Stimulated activated effector memory CD8-positive, alpha-beta T cell treated with anti-CD3 and anti-CD28 coated beads, Interleukin-12 subunit alpha, Interleukin-12 subunit beta, amount 100 ng/mL, for 72 hours (primary cell): ENCODE measurements at regions not wholly inside any gene's neighbourhood (a gene's known extent, or its start where the extent isn't known, plus 50 kb on each side); places are given as distances from the start of the nearest gene placed in this dataset.

Experiments
- ATAC-seq: fragments of 150-1000 bp; cut with Tn5 transposase; 2 replicates; pipeline ENCODE4 v1.10.0; 2021
- DNase-seq, 2 donors: peaks; one replicate each; pipeline ENCODE4 v3.0.0; 2021 to 2022; ENCODE audit warnings: low spot score in 2 of 2
- H3K27ac Mint-ChIP-seq: one replicate; pipeline ENCODE4 v1.8.0; 2022; ENCODE audit warnings: mild to moderate bottlenecking, mixed read lengths
- H3K36me3 Mint-ChIP-seq: one replicate; pipeline ENCODE4 v1.8.0; 2022; ENCODE audit warnings: mild to moderate bottlenecking, mixed read lengths
- H3K4me1 Mint-ChIP-seq: one replicate; pipeline ENCODE4 v1.8.0; 2022; ENCODE audit warnings: mixed read lengths
- H3K4me3 Mint-ChIP-seq: one replicate; pipeline ENCODE4 v1.8.0; 2022; ENCODE audit warnings: mild to moderate bottlenecking, mixed read lengths
- H3K9me3 Mint-ChIP-seq: one replicate; pipeline ENCODE4 v1.8.0; 2022; ENCODE audit warnings: mixed read lengths

DNA sequence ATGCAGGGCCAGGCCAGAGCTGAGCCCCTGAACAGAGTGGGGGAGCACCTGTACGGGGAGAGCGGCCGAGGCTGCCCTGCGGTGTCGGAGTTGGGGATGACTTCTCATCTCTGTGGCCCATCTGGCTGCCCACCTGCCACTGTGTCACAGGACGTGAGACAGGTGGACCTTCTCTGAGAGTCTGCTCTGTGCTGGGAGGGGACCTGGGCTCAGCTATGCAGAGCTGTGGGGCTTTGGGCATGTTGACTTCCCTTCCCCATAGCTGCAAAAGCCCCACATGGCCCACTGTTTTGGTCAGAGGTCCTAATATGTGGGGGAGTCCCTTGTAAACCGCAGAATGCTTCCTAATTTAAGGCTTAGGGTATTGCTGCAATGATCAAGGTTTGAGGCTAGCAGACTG is 68.0 kb upstream of the TRPM1 start:
- ATAC-seq (no peak), DNase-seq (no peak)
- peaks cover 37% of the 10 kb centered on the region for H3K4me1 Mint-ChIP-seq
- H3K36me3 Mint-ChIP-seq = no peaks in the 10 kb centered on the region
- no peak overlapping the region for H3K27ac Mint-ChIP-seq
- H3K9me3 Mint-ChIP-seq = no peaks in the 10 kb centered on the region
- H3K4me3 Mint-ChIP-seq = no peak overlapping the region

DNA sequence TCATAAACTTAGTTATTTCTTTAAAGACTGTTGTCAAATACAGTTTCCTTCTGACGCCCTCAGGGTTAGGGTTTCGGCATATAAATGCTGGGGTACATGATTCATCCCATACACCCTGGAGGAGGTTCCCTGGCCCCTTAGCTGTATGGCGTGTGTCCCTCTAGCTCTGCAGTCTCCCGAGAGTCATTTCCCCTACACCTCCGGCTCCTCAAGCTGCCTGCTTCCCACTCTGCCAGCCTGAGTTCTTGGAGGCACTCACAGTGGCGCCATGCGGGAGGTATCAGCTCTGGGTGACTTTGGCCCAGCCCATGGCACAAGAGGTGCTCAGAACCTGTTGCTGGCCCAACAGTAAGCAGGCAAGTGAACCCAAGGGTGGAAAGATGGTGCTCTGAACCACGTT is 70.2 kb upstream of the TRPM1 start:
- ATAC-seq (no peak), DNase-seq (no peak)
- Mint-ChIP-seq H3K4me1 (peaks cover 35% of the 10 kb centered on the region), H3K36me3 (no peaks in the 10 kb centered on the region), H3K9me3 (no peaks in the 10 kb centered on the region), H3K27ac (no peak overlapping the region), H3K4me3 (no peak overlapping the region)

DNA sequence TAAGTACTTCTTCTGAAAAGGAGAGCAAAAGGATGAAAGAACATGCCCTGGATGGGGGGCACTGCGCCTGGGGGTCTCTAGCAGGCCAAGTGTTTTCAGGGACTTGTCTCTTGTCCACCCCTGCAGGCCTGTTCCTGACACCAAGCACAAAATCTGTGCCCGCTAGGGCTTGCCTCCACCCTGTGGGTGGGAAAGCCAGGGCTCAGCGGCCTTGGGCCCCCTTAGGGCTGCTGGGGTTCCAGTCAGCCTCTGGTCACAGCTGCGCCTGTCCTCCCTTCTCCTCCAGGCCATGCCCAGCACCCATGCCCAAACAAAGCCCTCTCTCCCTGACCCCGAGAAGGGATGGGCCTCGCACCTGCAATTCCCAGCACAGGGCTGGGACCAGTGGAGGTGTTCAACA is 71.1 kb upstream of the TRPM1 start:
- DNase-seq (no peak), ATAC-seq (no peak)
- H3K9me3 Mint-ChIP-seq = no peaks in the 10 kb centered on the region
- no peak overlapping the region for H3K4me3 Mint-ChIP-seq
- peak overlapping the region; percentile 68 for H3K27ac Mint-ChIP-seq
- H3K36me3 Mint-ChIP-seq = no peaks in the 10 kb centered on the region
- peaks cover 32% of the 10 kb centered on the region for H3K4me1 Mint-ChIP-seq

DNA sequence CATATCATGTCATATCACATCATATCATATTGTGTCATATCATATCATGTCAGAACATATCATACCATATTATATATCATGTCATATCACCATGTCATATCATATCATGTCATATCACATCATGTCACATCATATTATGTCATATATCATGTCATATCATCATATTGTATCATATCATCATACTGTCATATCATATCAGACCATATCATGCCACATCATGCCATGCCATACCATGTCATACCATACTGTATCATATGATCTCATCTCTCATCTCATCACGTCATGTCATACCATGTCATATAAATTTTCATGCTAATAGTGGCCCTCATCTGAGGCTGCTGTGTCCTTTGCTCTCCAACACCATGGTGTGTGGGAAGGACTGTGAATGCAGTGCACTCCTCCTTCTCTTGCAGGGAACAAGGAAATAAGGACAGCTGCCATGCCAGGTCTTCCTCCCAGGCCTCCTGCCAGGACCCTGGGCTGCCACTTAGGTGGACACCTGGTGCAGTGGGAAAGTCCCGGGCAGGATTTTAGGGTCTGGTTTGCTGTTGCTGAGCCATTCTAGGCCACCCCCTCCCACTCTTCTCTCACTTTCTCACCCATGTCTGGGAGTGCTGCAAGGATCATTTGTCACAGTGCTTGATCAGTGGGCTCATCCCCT is 72.4 kb upstream of the TRPM1 start:
- Mint-ChIP-seq H3K4me3 (no peak overlapping the region), H3K9me3 (no peaks in the 10 kb centered on the region), H3K4me1 (peaks cover 31% of the 10 kb centered on the region), H3K27ac (no peak overlapping the region), H3K36me3 (no peaks in the 10 kb centered on the region)
- ATAC-seq (no peak), DNase-seq (no peak)

DNA sequence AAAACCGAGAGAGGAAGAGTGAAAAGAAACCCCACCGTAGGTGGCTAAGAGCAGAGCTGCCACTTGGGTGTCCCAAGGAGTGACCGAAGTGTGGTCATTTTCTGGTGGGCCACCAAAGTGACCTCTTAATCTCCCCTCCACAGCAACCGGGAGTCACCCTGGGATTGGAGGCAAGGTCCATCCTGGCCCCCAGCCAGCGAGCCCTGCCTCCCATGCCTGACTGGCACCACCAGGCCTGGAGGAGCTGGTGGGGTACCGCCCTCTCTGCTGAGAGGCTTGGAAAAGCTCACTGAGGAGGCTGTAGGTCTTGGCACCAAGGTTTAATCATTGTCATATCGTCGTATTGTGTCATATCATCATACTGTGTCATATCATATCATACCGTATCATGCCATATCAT is 74.0 kb upstream of the TRPM1 start:
- Mint-ChIP-seq H3K4me3 (no peak overlapping the region), H3K36me3 (no peaks in the 10 kb centered on the region), H3K27ac (no peak overlapping the region), H3K4me1 (peaks cover 32% of the 10 kb centered on the region), H3K9me3 (peaks cover 5% of the 10 kb centered on the region)
- ATAC-seq (no peak), DNase-seq (no peak)

DNA sequence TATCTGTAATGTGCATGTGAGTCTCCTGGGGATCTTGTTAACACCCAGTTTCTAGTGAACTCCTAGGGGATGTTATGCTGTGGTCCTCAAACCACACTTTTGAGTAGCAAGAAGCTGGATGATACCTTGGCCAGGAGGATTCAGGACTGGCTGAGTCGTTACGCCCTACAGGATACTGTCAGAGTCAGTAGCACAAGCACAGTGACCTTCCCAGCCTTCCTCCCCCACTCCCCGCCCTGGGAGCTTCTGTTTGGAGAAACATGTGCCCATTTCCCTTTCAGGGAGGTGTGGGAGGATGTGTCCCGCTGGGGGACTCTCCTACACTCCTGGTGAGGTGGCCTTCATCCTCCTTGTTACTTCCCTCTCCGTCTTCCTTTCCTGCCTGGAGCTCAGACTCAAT is 76.4 kb upstream of the TRPM1 start:
- peak overlapping the region; percentile 35 for H3K27ac Mint-ChIP-seq
- no peak overlapping the region for H3K4me3 Mint-ChIP-seq
- DNase-seq (peak in 1 of 2 donors; percentile 46), ATAC-seq (no peak)
- peaks cover 12% of the 10 kb centered on the region for H3K9me3 Mint-ChIP-seq
- H3K36me3 Mint-ChIP-seq = no peaks in the 10 kb centered on the region
- H3K4me1 Mint-ChIP-seq = peaks cover 30% of the 10 kb centered on the region

DNA sequence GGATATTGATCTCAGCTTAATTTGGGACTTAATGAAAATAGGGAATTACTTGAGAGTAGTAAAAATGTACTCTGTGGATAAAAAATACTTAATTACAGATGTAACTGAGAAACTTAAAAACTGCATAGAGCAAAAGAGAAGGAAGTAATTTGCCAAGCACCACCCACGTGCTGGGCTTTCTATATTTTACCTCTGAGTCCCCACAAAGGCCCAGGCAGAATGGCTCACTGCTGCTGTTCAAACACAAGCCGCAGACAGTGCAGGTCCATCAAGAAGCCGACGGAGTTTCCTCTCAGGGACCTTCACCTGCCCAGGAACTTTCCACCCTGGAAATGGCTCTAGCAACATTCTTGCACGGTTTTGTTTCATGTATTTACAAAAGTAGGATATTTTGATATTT is 77.2 kb upstream of the TRPM1 start:
- no peaks in the 10 kb centered on the region for H3K36me3 Mint-ChIP-seq
- H3K4me3 Mint-ChIP-seq = no peak overlapping the region
- peaks cover 12% of the 10 kb centered on the region for H3K9me3 Mint-ChIP-seq
- DNase-seq (peak in 1 of 2 donors; percentile 13), ATAC-seq (no peak)
- peaks cover 30% of the 10 kb centered on the region for H3K4me1 Mint-ChIP-seq
- peak overlapping the region; percentile 35 for H3K27ac Mint-ChIP-seq

DNA sequence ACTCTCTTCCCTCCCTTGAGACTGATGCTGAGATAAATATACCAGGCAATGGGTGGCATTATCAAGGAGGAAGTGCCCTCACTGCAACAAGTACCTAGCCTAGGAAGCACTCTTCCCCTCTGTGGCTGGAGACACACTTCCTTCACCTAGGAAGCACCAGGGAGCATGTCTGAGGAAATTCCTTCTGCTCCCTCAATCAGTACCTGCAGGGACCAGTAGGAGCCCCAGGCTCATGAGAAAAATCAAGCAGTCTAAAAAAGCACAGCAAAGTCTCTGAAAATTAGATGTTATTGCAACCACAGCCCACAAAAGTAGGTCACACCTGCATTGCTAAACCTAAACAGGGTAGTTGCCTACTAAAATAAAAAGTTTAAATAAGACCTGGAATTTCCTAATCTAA is 78.2 kb upstream of the TRPM1 start:
- DNase-seq (no peak), ATAC-seq (no peak)
- H3K27ac Mint-ChIP-seq = peak overlapping the region; percentile 35
- H3K4me1 Mint-ChIP-seq = peaks cover 23% of the 10 kb centered on the region
- peaks cover 12% of the 10 kb centered on the region for H3K9me3 Mint-ChIP-seq
- H3K4me3 Mint-ChIP-seq = peak overlapping the region; percentile 16
- H3K36me3 Mint-ChIP-seq = no peaks in the 10 kb centered on the region

DNA sequence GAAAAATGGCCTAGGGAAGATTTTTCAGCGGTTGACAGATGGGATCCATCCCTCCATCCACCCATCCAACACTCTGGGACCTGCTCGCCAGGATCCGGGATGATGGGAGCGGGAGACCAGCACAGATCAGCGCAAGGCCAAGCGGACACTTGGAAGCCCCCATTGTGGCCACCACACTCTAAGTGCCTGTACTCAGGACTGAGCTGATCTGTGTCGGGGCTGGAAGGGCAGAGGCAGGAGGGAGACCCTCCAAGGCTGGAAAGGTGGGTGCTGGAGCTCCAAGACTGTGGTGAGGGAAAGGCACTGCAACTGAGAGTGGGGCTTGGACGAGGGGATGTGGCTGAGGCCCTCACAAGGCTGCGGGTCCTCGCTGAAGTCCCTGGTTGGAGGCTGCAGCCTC is 91.8 kb upstream of the TRPM1 start:
- no peak overlapping the region for H3K27ac Mint-ChIP-seq
- peaks cover 15% of the 10 kb centered on the region for H3K9me3 Mint-ChIP-seq
- DNase-seq = no peak
- no peaks in the 10 kb centered on the region for H3K36me3 Mint-ChIP-seq
- H3K4me3 Mint-ChIP-seq = no peak overlapping the region
- H3K4me1 Mint-ChIP-seq = peaks cover 6% of the 10 kb centered on the region
- ATAC-seq = no peak

DNA sequence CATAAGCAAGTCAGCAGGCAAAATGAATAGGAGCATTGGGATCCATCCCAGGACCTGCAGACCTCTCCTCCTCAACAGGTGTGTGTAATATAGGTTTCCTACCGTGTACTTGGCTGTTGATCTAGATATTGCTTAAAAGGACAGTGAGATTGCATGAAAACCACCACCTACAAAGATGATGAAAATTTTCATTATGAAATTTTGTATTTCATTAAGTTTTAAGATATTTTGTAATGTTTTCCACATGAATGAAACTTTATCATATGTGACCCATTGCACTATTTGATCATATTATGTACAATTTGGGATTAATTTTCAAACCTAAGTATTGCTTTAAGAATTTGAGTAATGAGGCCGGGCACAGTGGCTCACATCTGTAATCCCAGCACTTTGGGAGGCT is 94.3 kb upstream of the TRPM1 start:
- H3K4me1 Mint-ChIP-seq = peaks cover 16% of the 10 kb centered on the region
- DNase-seq (no peak), ATAC-seq (no peak)
- H3K27ac Mint-ChIP-seq = no peak overlapping the region
- H3K36me3 Mint-ChIP-seq = no peaks in the 10 kb centered on the region
- H3K4me3 Mint-ChIP-seq = no peak overlapping the region
- no peaks in the 10 kb centered on the region for H3K9me3 Mint-ChIP-seq

DNA sequence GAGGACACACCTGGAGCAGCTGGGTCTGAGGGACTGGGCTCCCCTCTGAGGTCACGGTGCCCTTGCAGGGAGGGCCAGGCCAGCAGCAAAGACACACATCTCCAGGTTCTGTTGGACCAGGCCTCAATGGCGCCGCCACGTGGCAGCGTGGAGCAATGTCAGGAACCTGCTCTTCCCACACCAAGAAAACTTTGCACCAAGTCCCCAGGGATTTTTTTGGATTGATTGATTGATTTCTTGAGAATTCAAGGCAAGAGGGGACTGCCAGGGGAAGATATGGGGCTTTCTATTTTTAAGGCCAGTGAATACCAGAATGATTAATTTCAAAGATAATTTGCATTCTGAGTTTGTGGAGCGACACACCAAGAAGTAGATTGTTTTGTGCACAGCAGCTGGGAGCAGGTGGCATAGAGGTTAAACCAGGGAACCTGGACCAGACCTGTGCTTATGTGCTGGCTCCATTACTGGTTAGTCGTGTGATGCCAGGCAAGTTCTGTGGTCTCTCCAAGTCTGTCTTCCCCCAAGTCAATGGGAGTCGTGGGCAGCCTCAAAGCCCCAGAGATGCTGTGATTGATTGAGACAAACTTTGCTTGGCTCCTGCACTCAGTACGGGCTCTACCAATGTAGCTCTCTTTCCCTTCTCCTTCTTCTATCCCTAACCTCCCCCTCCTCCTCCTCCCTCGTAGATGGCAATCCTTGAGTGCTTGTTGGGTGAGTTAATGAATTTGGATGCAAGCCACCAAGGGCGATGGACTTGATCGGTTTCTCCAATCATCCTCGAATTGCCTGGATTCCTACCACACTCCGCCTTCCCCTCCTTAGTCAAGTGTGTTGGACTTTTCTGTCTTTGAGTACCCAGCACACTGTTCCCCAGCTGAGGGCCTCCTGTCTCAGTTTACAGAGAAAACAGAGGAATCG is 96.2 kb upstream of the TRPM1 start:
- Mint-ChIP-seq H3K36me3 (no peaks in the 10 kb centered on the region), H3K27ac (peak overlapping the region; percentile 67), H3K4me3 (no peak overlapping the region), H3K9me3 (no peaks in the 10 kb centered on the region), H3K4me1 (peaks cover 25% of the 10 kb centered on the region)
- DNase-seq (peak; percentile 45 to 69), ATAC-seq (peak; percentile 66)

DNA sequence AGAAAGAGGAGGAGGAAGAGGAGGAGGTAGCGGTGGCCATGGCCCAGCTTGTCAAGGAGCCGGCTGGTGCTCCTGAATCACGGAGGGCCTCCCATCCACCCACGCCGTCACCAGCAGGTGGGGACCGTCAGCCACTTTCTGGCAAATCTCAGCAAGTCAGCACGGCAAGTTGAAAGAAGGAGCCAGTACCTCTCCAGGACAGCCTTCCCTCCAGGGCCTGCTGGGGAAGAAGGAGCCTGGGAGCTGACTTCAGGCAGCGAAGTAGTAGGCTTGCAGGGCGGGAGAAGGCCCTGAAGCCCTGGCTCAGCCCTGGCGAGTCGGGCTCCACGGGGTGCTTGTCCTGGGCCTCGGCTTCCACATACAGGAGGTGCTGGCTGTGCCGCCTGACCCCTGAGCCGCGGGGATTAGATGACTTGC is 99.2 kb upstream of the TRPM1 start:
- no peak overlapping the region for H3K4me3 Mint-ChIP-seq
- DNase-seq (peak in 1 of 2 donors; percentile 52), ATAC-seq (peak; percentile 78)
- H3K36me3 Mint-ChIP-seq = no peaks in the 10 kb centered on the region
- H3K9me3 Mint-ChIP-seq = no peaks in the 10 kb centered on the region
- peaks cover 25% of the 10 kb centered on the region for H3K4me1 Mint-ChIP-seq
- peak overlapping the region; percentile 27 for H3K27ac Mint-ChIP-seq

DNA sequence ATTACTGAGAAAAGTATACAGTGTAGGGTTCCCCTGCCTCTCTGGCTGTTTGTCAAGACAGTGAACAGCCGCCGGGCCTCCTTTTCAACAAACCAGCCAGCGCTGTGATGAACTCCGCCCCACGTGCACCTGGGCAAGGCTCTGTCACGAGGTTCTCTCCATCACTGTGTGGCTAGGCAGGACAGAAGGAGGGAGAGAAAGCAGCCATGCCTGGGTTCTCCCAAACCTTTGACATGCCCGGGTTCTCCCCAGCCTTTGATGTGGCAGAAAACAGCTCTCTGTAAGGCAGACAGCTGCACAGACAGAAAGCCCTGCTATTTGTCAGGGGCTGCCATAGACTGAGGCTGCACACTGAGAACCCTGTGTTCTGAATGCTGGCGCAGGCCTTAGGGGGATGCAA is 101.4 kb upstream of the TRPM1 start:
- peaks cover 28% of the 10 kb centered on the region for H3K4me1 Mint-ChIP-seq
- ATAC-seq = no peak
- no peaks in the 10 kb centered on the region for H3K9me3 Mint-ChIP-seq
- no peak overlapping the region for H3K4me3 Mint-ChIP-seq
- DNase-seq = peak in 1 of 2 donors; percentile 41
- H3K27ac Mint-ChIP-seq = no peak overlapping the region
- H3K36me3 Mint-ChIP-seq = no peaks in the 10 kb centered on the region

DNA sequence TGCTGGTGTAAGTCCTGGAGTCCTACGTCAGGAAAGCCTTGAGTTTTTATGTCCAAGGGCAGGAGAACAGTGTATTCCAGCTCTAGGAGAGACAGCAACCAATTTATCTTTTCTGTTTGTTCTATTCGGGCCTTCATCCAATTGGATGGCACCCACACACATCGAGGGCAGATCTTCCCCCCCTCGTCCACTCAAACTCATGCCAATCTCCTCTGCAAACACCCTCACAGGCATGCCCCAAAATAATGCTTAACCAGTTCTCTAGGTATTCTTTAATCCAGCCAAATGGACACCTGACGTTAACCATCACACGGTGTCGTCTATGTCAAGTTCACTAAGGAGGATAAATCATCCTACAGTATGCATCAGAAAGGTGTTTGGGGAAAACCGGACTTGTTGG is 102.5 kb upstream of the TRPM1 start:
- DNase-seq (no peak), ATAC-seq (no peak)
- Mint-ChIP-seq H3K4me1 (peaks cover 18% of the 10 kb centered on the region), H3K9me3 (no peaks in the 10 kb centered on the region), H3K36me3 (no peaks in the 10 kb centered on the region), H3K4me3 (no peak overlapping the region), H3K27ac (no peak overlapping the region)

DNA sequence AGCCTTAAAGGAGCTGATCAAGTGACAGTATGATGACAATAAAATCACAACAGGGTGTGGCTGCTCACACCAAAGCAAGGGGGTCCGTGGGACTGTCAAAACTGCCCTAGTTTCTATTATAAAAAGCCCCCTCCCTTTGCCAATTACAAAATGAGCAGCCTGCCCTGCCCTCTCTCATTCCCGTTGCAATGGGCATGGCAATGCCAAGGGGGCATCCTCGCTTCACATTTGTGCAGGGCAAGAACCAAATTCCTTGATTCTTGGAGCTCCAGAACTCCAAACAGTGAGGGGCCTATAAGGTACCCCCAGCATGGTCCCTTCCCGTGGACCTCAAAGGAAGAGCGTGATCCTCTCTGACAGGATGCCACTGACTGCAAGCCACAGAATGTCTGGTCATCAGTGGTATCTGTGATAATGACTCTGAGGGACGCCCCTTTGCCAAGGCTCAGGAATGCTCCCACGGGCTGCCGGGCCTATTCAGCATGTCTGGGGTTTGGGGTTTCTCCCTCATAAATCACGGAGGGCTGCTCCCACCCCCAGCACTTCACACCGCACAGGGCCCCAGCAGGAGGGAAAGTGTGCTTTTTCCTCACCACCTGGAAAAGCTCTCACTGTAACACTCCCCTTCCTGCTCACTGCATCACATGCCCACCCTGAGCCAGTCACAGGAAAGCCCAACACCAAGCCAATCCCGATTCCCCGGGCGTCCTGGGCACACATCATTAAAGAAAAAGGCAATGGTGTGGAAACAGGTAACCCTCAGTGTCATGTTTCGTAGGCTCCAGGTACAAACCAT is 105.1 kb upstream of the TRPM1 start:
- Mint-ChIP-seq H3K4me1 (peaks cover 11% of the 10 kb centered on the region), H3K36me3 (no peaks in the 10 kb centered on the region), H3K27ac (peak overlapping the region; percentile 26), H3K4me3 (no peak overlapping the region), H3K9me3 (no peaks in the 10 kb centered on the region)
- ATAC-seq = no peak
- DNase-seq = peak in 1 of 2 donors; percentile 34
